HG02970 (cell line): ENCODE measurements at regions not wholly inside any gene's neighbourhood (a gene's known extent, or its start where the extent isn't known, plus 50 kb on each side); places are given as distances from the start of the nearest gene placed in this dataset.

Experiments used
- ATAC-seq: cut with Tn5 transposase; IDR thresholded peaks from one replicate; pipeline ENCODE4 v1.9.1; 2021; ENCODE audit warnings: mild to moderate bottlenecking, moderate library complexity, moderate number of reproducible peaks; ENCODE audit not compliant: unreplicated experiment, low FRiP score

DNA sequence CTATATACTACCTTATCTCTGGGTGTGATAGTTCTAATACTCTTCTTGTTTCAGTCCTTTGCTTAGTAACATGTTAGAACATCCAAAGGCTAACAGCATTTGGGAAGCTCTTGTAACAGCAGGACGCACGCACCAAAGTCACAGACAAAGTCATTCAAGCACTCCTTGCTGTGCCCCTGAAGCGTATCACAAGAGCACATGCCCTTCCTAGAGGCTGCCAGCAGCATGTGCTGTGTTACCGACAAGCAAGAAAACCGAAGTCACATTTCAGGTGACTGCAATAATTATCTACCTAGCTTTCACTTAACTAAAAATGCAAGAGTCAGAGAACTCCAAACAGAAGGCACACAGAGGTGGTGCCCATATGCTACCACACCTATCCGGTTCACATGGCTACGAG lies 194.1 kb downstream of the KLF12 start:
- no peak for ATAC-seq

DNA sequence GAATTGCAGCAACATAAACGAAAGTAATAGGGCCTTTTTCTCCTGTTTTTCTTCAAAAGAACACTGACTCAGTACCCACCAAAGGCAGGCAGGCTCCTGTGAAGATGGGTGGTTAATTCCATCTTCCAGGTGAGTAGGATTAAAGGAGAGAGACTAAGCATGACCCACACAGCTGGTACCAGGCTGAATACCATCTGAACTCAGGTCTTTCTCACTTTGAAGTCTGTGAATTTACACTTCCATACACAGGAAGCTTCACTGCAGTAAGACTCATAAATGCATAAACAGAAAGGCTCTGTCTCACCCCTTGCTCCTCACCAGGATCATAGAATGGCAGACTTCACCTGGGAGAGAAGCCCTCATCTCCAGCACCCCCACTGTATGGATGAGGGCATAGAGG lies 194.6 kb downstream of the KLF12 start:
- no peak for ATAC-seq

DNA sequence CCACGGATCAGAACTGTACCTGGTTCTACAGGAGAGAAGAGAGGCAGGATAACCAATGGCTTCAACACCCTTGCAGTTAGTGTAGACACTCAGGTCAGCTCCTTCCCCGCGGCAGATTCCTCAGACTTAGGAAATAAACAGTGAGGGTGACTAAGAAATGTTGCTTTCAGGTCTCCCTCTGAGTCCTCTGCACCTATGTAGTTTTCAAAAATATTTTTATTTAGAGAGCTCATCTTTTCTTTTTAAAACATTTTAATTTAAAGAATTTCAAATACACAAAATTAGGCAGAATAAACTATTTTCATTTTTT lies 195.2 kb downstream of the KLF12 start:
- no peak for ATAC-seq

DNA sequence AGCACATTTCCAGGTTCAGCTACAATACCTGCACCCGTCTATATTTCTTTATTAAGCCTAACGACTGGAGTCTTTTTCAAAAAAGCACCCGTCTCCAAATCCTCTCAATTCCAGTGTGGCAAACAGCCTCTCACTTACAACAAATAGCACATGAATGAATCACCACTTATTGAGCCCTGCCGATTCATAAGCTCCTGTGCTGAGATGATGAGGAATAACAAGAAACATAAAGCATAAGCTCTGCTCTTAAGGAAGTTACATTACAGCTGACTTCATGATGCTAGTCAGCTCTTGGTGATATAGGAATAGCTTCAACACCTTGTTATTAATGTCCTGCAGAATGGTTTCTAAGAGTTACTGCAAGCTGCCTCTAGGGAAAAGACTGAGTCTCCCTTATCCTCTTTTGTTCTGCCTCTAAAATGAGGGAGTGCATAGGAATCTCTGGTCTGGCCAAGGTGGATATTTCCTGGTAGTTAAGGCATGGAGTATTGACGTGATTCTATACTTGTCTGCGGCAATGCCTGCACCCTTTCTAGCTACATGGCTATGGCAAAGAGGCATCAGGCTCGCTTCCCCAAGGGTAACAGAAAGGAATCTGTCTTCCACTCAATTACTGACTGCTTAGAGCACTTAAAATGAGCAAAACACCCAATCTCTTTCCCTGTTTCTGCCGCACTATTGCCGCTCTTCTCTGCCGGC lies 195.7 kb downstream of the KLF12 start:
- ATAC-seq, result no peak

DNA sequence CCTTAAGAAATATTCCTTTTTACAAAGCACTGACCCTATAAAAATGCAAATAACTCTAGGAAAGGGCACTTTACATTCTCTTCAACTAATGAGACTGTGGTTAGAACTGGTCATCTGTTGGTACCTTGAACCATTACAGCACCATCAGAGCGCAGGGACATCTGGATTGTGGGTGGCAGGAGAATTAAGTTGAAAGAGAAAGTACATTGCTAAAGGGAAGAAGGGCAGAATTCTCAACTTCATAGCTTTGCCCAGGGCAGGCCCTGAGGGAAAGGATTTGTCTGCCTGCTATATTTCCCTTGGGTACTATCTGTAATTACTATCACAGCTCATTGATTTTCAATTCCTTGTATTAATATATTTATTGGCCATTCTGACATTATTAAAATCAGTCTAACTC lies 196.8 kb downstream of the KLF12 start:
- ATAC-seq, result no peak

DNA sequence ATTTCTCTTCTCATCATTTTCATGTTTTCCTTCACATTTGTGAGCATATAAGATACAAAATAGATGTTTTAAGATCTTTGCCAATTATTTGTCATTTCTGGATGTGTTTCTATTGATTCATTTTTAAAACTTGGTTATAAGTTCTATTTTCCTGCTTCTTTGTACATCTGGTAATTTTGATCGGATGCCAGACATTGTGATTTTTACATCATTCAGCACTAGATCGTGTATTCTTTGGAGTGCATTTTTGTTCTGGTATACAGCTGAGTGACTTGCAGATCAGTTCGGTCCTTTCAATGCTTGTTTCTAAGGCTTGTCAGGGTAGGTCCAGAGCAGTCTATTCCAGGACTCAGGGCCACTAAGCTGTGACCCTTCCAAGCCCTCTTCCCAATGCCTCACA lies 198.2 kb downstream of the KLF12 start:
- no peak for ATAC-seq

DNA sequence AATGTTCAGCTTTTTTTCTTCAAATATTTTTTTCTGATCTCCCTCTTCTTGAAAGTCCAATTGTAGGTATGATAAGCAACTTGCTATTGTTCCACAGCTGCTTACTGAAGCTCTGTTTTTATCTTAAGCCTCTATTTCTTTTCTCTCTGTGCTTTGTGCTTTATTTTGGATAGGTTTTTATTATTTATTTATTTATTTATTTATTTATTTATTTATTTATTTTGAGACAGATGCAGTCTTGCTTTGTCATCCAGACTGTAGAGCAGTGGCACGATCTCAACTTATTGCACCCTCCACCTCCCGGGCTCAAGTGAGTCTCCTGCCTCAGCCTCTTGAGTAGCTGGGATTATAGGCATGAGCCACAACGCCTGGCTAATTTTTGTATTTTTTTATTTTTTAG lies 199.4 kb downstream of the KLF12 start:
- ATAC-seq, result no peak

DNA sequence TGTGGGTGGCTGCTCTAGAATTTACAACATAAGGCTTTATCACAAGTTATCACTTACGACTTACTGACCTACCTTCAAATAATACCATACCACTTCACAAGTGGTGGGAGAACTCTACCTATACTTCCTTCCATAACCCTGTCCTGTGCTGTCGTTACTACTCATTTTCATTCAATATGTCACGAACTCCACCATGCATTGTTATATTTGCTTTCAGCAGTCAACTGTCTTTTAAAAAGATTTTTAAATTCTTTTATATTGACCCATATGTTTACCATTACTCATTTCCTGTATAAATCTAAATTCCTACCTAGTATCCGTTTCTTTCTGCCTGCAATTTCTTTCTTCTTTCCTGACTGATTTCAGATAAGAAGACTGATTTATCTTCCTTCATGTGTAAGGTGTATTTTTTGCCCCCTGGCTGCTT lies 200.0 kb downstream of the KLF12 start:
- no peak for ATAC-seq

DNA sequence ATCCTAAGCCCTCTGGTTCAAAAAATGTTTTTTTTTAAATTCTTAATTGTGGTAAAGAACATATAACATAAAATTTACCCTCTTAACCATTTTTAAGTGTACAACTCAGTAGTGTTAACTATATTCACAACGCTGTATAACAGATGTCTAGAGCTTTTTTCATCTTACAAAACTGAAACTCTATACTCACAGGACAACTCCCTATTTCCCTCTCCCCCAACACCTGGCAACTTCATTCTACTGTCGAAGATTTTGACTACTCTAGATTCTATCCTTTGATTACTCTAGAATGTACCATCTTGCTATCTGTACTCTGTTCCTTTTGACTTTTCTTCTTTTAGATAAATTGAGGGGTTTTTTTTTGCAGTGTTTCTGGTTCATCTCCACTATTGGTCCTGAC lies 200.4 kb downstream of the KLF12 start:
- ATAC-seq, result no peak

DNA sequence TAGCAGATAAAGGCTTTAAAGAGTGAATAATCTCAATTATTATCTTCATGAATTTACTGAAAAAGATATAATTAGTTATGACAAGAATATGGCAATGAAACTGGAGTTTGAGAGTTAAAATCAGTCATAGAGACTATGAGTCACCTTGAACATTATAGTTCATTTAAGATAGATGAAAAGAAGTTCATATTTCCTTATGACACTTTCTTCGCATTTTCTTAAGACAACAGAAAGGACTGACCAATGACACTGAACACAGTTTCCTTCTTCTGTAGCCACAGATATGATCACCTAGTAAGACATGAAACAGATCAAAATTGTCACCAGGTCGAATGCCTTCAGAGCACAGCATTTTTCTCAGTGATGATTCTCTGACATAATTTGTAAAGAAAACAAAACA lies 202.1 kb downstream of the KLF12 start:
- no peak for ATAC-seq

DNA sequence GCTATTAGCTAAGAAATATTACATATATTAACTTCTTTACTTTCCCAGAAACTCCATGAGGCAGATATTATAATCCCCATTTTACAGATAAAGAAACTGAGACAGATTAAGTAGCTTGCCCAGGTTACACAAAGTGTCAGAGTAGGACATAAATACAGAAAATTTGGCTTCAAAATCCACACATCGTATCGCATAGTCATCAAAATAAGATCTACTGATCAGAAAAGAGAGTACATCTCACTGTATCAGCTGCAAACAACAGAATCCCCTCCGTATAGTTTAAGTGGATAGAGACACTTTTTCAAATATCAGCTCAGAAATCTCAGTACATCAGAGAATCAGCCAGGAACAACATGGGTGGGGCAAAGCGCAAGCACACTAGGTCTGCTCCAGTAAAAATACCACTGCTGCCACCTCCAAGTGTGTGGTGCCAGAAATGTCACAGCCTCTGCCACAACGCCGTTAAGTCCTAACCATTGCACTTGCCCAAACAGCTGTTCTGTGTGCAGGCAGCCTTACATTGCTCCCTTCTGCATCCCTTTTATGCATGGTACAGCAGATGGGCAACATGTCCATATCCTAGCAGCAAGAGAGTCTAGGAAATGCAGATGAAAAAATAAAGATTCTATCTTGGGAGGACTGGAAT lies 204.8 kb downstream of the KLF12 start:
- no peak for ATAC-seq

DNA sequence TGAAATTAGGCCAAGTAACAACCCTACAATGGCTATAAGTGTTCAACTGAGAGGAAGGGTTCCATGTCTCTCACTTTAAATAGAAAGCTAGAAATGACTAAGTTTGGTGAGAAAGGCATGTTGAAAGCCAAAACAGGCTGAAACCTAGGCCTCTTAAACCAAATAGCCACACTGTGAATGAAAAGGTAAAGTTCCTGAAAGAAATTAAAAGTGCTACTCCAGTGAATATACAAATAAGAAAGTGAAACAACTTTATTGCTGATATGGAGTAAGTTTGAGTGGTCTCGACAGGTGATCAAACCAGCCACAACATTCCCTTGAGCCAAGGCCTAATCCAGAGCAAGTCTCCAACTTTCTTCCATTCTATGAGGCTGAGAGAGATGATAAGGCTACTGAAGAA lies 209.6 kb downstream of the KLF12 start:
- peak; percentile 49 for ATAC-seq

DNA sequence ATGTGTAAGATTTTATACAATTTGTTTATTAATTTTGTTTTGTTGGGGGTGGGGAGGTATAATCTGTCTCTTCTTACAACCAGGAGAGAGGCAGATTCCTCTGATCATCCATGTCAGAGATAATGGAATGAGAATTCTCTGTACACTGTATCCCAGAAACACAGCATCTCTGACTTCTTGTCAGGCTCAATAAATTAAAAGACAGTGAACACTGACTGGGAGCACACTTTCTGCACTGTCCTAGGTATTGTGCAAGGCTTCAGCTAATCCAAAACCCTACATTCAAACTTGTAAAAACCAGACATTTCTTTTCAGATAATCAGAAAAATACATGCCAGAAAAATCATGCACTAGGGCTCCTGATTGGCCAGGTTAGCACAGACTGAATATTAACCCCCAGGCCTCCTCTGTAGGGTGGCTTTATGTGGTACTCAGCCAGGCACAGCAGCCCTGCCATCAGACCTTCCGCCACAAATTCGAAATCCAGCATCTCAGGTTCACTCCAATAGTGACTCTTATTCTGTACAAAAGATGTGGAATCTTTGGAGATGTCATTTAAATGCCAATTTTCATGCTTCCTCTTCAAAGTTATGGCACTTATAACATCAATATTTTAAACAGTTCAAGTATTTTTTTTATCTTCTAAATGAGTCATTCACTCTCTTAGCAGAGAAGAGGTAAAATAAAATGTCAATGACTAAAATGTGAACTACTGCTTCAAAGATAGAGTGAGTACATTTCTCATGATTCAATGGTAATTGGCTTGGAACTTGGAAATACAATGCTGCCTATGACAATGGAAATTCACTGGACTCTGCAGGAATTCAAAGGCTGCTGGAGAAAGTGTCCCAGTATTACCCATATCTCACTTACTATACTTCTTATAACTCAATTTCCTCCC lies 211.5 kb downstream of the KLF12 start:
- no peak for ATAC-seq

DNA sequence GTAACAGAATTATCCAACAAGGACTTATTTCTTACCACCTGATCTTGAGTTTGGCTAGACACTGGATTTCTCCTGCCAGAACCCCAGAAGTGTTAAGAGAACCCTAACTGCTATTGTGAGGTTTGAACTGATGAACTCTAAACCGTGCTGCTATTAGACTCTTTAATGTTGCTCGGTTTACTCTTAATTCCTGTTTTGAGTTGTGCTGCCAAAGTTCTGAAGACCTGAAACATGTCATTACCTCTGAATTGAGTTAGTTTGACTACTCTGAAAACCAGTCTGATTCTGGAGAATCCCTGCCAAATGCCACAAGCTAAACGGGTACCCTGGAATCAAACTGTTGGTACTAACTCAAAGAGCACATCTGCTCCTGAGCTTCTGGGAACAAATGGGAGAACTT lies 215.5 kb downstream of the KLF12 start:
- ATAC-seq, result no peak

DNA sequence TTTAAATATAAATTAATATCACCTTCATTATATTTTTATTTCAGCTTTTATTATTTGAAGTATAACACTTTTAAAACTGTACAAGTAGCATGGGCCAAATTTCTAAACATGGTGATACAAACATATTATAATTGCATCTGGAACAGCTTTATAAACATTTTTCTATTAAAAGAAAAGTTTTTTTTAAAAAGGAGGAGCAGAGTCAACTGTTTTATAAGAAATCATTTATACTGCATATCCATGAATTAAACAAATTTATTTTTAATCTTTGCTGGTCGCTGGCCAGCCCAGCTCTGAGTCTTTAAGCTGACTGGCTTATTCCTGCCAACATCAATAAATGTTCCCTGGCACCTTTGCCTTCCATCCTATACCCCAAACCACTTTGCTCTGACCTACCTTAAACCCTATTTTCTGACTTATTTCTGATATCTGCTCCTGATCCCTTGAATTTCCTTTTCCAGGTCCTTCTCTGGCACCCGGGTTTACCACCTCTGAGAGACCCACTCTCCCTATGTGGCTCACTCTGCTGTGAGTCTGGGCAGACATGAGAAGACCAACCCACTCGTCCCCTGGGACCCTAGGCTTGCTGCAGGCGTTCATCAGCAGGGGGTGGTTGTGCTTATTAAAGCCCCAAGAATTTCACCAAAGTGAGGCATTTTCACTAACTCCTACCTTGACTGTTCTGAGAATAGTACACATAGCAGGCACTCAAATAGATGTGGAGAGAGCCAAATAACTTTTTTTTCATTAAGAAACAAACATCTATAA lies 220.3 kb downstream of the KLF12 start:
- ATAC-seq, result no peak

DNA sequence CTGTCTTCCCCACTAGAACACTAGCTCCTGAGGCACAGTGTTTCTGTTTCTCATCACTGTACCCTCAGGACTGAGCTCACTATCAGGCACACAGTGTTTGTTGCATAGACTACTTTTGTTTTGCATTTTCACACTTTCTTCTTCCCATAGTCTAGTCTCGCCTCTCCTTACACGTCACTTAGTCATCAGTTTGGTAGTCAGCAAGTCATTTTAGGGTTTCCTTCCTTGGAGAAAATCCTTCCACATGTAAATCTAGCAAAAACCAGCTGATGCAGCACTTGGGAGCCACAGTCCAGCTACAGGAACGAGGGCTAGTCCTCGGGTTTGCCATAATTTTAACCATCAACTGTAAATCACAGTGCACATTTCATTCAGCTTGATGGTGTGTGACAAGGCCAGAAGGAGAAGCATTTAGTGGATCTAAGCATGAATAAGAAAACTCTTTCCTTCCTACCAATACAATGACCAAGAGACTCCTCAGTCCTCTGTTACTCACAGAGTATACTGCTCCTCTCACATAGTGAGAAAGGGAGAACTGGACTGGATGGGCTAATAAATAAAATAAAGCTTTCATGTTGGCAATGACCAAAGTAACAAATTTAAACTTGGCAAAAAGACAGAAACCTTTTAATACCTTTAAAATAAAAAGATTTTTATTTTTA lies 221.0 kb downstream of the KLF12 start:
- no peak for ATAC-seq

DNA sequence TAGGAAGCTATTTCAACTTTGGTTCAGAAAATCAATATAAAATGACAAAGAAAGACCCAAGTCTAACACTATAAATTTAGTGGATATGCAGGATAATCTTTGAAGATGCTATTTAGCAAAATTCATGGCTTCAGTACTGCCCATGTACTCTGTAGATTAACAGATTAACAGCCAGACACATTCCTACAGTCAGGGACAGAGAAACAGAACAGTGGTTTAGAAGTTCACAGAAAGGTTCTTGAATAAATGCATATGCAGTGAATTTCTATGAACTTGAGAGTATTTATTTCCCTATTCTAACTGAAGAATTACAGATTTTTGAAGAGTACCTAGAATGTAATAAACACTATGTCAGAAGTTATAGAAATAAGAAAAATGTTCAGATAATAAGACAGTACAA lies 222.8 kb downstream of the KLF12 start:
- ATAC-seq, result no peak

DNA sequence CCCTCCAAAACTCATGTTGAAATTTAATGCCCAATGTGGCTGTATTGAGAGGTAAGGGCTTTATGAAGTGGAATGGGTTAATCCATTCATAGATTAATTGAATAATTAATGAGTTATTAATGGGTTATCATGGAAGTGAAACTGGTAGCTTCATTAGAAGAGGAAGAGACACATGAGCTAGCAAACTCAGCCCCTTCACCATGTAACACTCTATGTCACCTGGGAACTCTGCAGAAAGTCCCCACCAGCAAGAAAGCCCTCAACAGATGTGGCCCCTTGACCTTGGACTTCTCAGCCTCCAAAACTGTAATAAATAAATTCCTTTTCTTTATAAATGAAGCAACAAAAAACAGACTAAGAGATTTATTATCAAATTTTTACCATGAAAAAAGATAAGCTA lies 223.5 kb downstream of the KLF12 start:
- ATAC-seq, result no peak

DNA sequence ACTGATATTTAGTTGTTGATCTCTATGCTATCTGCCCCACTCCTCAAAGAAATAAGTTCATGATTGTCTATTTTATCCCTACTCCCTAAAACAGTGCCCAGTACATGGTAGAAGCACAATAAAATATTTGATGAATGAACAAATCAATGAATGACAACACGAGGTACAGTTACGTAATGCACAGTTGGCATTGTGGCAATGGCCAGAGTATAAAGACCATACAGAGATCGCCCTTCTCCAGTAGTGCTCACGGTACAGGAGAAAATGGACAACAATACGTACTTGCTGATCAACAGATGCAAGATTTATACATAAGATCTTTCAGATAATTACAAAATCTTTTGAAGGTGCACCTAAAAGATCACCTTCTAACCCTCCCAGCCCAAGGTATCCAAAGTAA lies 225.4 kb downstream of the KLF12 start:
- ATAC-seq, result no peak

DNA sequence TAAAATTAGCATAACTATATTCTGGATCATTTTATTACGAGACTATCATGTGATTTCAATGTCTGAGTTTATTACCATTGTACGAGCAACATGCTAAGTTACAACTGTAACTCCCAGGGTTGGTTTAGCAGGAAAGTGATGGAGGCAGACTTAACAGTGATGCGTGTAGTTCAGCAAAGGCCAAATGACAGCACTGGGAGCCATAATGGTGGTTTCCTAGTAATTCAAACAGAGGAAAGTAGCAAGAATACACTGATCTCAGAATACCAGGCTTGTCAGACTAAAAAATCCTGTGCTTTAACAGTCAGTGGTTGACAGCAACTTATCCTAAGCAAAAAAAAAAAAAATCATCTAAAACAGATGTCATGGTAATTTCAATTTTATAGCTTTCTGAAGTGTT lies 229.6 kb downstream of the KLF12 start:
- no peak for ATAC-seq
